Fibroblast of lung (primary cell): ENCODE measurements at regions not wholly inside any gene's neighbourhood (a gene's known extent, or its start where the extent isn't known, plus 50 kb on each side); places are given as distances from the start of the nearest gene placed in this dataset.

ENCODE experiments used
- EZH2 ChIP-seq: IDR thresholded peaks from 2 replicates; pipeline ENCODE4 v1.5.1; 2012; ENCODE audit warnings: low read length, control low read depth, mild to moderate bottlenecking; ENCODE audit errors: missing control alignments
- TF ChIP-seq, protein P1 (sequence below), 2 donors: IDR thresholded peaks in 1 of 2; conservative IDR thresholded peaks in 1 of 2; 1 replicate in 1 of 2; 2 replicates in 1 of 2; pipeline ENCODE4 v1.5.1; 2011 to 2012; ENCODE audit warnings: low read length in 2 of 2, control low read depth in 1 of 2, inconsistent platforms in 1 of 2, low read depth in 1 of 2, mild to moderate bottlenecking in 1 of 2

DNA sequence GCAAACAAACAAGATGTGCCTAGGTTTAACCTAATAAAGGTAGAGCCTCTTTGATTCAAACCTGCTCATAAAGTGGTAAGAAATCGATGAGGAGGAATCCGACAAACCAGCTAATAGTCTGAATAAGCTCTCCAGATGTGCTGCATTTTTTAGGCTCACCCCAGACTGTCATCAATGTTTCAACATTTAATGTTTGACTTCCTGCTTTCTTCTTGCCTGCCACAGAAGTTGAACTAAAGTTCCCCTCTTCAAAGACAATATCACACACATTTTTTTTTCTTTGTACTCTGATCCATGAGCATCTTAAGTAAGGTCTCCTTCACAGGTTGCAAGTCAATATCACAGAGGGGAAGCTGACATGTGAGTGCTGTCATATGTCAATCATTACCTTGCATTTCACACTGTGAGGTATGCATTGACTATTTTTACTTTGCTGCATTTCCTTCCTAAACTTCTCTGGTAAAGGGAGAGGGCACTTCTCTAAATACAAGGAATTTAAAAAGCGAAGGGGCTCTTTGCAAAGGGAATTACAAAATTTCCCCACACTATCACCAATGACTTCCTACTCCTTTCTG, 172.3 kb upstream of the MCTP2 start:
- TF ChIP-seq, protein P1, sequence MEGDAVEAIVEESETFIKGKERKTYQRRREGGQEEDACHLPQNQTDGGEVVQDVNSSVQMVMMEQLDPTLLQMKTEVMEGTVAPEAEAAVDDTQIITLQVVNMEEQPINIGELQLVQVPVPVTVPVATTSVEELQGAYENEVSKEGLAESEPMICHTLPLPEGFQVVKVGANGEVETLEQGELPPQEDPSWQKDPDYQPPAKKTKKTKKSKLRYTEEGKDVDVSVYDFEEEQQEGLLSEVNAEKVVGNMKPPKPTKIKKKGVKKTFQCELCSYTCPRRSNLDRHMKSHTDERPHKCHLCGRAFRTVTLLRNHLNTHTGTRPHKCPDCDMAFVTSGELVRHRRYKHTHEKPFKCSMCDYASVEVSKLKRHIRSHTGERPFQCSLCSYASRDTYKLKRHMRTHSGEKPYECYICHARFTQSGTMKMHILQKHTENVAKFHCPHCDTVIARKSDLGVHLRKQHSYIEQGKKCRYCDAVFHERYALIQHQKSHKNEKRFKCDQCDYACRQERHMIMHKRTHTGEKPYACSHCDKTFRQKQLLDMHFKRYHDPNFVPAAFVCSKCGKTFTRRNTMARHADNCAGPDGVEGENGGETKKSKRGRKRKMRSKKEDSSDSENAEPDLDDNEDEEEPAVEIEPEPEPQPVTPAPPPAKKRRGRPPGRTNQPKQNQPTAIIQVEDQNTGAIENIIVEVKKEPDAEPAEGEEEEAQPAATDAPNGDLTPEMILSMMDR (conservative IDR thresholded peaks at IDR 0.05 in 1 of 2, IDR thresholded peaks at IDR 0.05 in 1 of 2; ENCODE audit: low read depth in 1 of 2, low read length in 2 of 2), result no peak
- TF ChIP-seq EZH2, result no peak
